ENCODE measurements at regions not wholly inside any gene's neighbourhood (a gene's known extent, or its start where the extent isn't known, plus 50 kb on each side); places are given as distances from the start of the nearest gene placed in this dataset.

- TF ChIP-seq, protein P1, sequence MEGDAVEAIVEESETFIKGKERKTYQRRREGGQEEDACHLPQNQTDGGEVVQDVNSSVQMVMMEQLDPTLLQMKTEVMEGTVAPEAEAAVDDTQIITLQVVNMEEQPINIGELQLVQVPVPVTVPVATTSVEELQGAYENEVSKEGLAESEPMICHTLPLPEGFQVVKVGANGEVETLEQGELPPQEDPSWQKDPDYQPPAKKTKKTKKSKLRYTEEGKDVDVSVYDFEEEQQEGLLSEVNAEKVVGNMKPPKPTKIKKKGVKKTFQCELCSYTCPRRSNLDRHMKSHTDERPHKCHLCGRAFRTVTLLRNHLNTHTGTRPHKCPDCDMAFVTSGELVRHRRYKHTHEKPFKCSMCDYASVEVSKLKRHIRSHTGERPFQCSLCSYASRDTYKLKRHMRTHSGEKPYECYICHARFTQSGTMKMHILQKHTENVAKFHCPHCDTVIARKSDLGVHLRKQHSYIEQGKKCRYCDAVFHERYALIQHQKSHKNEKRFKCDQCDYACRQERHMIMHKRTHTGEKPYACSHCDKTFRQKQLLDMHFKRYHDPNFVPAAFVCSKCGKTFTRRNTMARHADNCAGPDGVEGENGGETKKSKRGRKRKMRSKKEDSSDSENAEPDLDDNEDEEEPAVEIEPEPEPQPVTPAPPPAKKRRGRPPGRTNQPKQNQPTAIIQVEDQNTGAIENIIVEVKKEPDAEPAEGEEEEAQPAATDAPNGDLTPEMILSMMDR (IDR thresholded peaks at IDR 0.05; ENCODE audit: insufficient read depth, low read depth, low read length), result no peak
- no peak for TF ChIP-seq EZH2 (IDR thresholded peaks at IDR 0.05; ENCODE audit: insufficient read depth, low read length)
These were observed 72.3 kb downstream of the IGSF1 start for GRCh38 chrX:131216828-131217227.
